ENCODE measurements at regions not wholly inside any gene's neighbourhood (a gene's known extent, or its start where the extent isn't known, plus 50 kb on each side); places are given as distances from the start of the nearest gene placed in this dataset.

- TF ChIP-seq KDM5A (IDR thresholded peaks at IDR 0.05; ENCODE audit: low read length), result no peak
- no peak for TF ChIP-seq CTCF (IDR thresholded peaks at IDR 0.05; ENCODE audit: control extremely low read depth in 1 of 3, insufficient read depth in 1 of 3, low read depth in 1 of 3, low read length in 3 of 3)
- TF ChIP-seq PHF8 (conservative IDR thresholded peaks at IDR 0.05; ENCODE audit: low read depth, low read length), result no peak
- TF ChIP-seq POLR2A (IDR thresholded peaks at IDR 0.05; ENCODE audit: control extremely low read depth in 1 of 2, low read depth in 2 of 2, low read length in 2 of 2), result no peak
- TF ChIP-seq TBP (IDR thresholded peaks at IDR 0.05; ENCODE audit: low read depth, low read length), result no peak
- TF ChIP-seq RXRA (IDR thresholded peaks at IDR 0.05; ENCODE audit: insufficient read depth, low read depth, low read length), result no peak
- TF ChIP-seq EGR1 (IDR thresholded peaks at IDR 0.05; ENCODE audit: borderline replicate concordance, low read depth, low read length), result no peak
- no peak for TF ChIP-seq EP300 (IDR thresholded peaks at IDR 0.05; ENCODE audit: borderline replicate concordance in 1 of 2, low read depth in 2 of 2, low read length in 2 of 2)
- TF ChIP-seq BCL11A (IDR thresholded peaks at IDR 0.05; ENCODE audit: low read depth in 2 of 2, low read length in 2 of 2), result no peak
Measured at GRCh38 chr10:33731322-33731721, 396.9 kb upstream of the NRP1 start.

All from H1 (cell line).